Naive thymus-derived CD8-positive, alpha-beta T cell (primary cell): ENCODE measurements at regions not wholly inside any gene's neighbourhood (a gene's known extent, or its start where the extent isn't known, plus 50 kb on each side); places are given as distances from the start of the nearest gene placed in this dataset.

ENCODE experiments used
- ATAC-seq, 2 donors: fragments of 150-1000 bp; cut with Tn5 transposase in 1 of 2; sonication (Bioruptor Pico), chemical (Tn5 transposase) in 1 of 2; 1 replicate in 1 of 2; 2 replicates in 1 of 2; pipeline ENCODE4 v1.10.0; 2021; ENCODE audit warnings: mild to moderate bottlenecking in 2 of 2, moderate library complexity in 2 of 2
- POLR2A ChIA-PET: fragments of 350-600 bp; sonication (Branson Sonifier 250); formaldehyde crosslinking; loops from one replicate; lab custom pipeline; 2021; ENCODE audit warnings: antibody characterized with exemption; lab: Charles Lee
- DNase-seq, 10 donors: peaks; one replicate each; pipeline versions ENCODE4 v3.0.0 to v3.0.0-alpha.2; 2020 to 2022
- H3K27ac Mint-ChIP-seq, 10 donors: one replicate each; pipeline ENCODE4 v1.8.0; 2020 to 2022; ENCODE audit warnings: mild to moderate bottlenecking in 10 of 10, mixed read lengths in 10 of 10, moderate library complexity in 4 of 10, inconsistent platforms in 1 of 10
- H3K27me3 Mint-ChIP-seq, 5 donors: one replicate each; pipeline ENCODE4 v1.8.0; 2021 to 2022; ENCODE audit warnings: mixed read lengths in 5 of 5
- H3K36me3 Mint-ChIP-seq, 3 donors: one replicate each; pipeline ENCODE4 v1.8.0; 2020 to 2022; ENCODE audit warnings: mixed read lengths in 3 of 3, mild to moderate bottlenecking in 2 of 3, inconsistent platforms in 1 of 3
- H3K4me1 Mint-ChIP-seq, 4 donors: one replicate each; pipeline ENCODE4 v1.8.0; 2021 to 2022; ENCODE audit warnings: mixed read lengths in 4 of 4
- H3K4me3 Mint-ChIP-seq, 10 donors: one replicate each; pipeline ENCODE4 v1.8.0; 2020 to 2022; ENCODE audit warnings: mild to moderate bottlenecking in 10 of 10, mixed read lengths in 10 of 10, moderate library complexity in 6 of 10, inconsistent platforms in 1 of 10
- H3K9me3 Mint-ChIP-seq, 9 donors: one replicate each; pipeline ENCODE4 v1.8.0; 2020 to 2022; ENCODE audit warnings: mixed read lengths in 9 of 9, mild to moderate bottlenecking in 3 of 9, inconsistent platforms in 1 of 9, moderate library complexity in 1 of 9

- no peak for ATAC-seq
- Mint-ChIP-seq H3K4me3 (no peak overlapping the region), H3K27me3 (peaks cover 0 to 2% (median 0%) of the 10 kb centered on the region in 5 donors), H3K9me3 (no peaks in the 10 kb centered on the region), H3K27ac (no peak overlapping the region), H3K36me3 (no peaks in the 10 kb centered on the region), H3K4me1 (no peaks in the 10 kb centered on the region)
- POLR2A ChIA-PET, result no interaction called here
- DNase-seq, result no peak
Observed at GRCh38 chr1:58157256-58157655, 389.3 kb downstream of the OMA1 start.

- POLR2A ChIA-PET, result no interaction called here
- ATAC-seq, result no peak
- H3K36me3 Mint-ChIP-seq, result no peaks in the 10 kb centered on the region
- H3K4me3 Mint-ChIP-seq, result no peak overlapping the region
- DNase-seq, result no peak
- H3K9me3 Mint-ChIP-seq, result no peaks in the 10 kb centered on the region
- peaks cover 0 to 2% (median 0%) of the 10 kb centered on the region in 5 donors for H3K27me3 Mint-ChIP-seq
- no peaks in the 10 kb centered on the region for H3K4me1 Mint-ChIP-seq
- H3K27ac Mint-ChIP-seq, result no peak overlapping the region
Observed at GRCh38 chr1:58156831-58157230, 389.7 kb downstream of the OMA1 start.

GRCh38 chr1:58156124-58156468 lies 390.4 kb downstream of the OMA1 start:
- no peaks in the 10 kb centered on the region for H3K4me1 Mint-ChIP-seq
- ATAC-seq (no peak), DNase-seq (no peak)
- POLR2A ChIA-PET, result no interaction called here
- H3K27me3 Mint-ChIP-seq, result peaks cover 0 to 2% (median 0%) of the 10 kb centered on the region in 5 donors
- H3K4me3 Mint-ChIP-seq, result no peak overlapping the region
- no peaks in the 10 kb centered on the region for H3K9me3 Mint-ChIP-seq
- no peaks in the 10 kb centered on the region for H3K36me3 Mint-ChIP-seq
- no peak overlapping the region for H3K27ac Mint-ChIP-seq

GRCh38 chr1:58155418-58156123 lies 391.0 kb downstream of the OMA1 start:
- H3K27ac Mint-ChIP-seq, result no peak overlapping the region
- no peak for DNase-seq
- peaks cover 0 to 2% (median 0%) of the 10 kb centered on the region in 5 donors for H3K27me3 Mint-ChIP-seq
- no peak for ATAC-seq
- no peaks in the 10 kb centered on the region for H3K36me3 Mint-ChIP-seq
- POLR2A ChIA-PET, result no interaction called here
- H3K9me3 Mint-ChIP-seq, result no peaks in the 10 kb centered on the region
- no peak overlapping the region for H3K4me3 Mint-ChIP-seq
- H3K4me1 Mint-ChIP-seq, result no peaks in the 10 kb centered on the region

- H3K27ac Mint-ChIP-seq, result no peak overlapping the region
- POLR2A ChIA-PET, result no interaction called here
- peaks cover 0 to 1% (median 0%) of the 10 kb centered on the region in 4 donors for H3K4me1 Mint-ChIP-seq
- H3K27me3 Mint-ChIP-seq, result peaks cover 0 to 2% (median 0%) of the 10 kb centered on the region in 5 donors
- H3K9me3 Mint-ChIP-seq, result no peaks in the 10 kb centered on the region
- no peaks in the 10 kb centered on the region for H3K36me3 Mint-ChIP-seq
- no peak for DNase-seq
- no peak for ATAC-seq
- no peak overlapping the region for H3K4me3 Mint-ChIP-seq
Observed at GRCh38 chr1:58154256-58154655, 392.3 kb downstream of the OMA1 start.

GRCh38 chr1:58152697-58153096 lies 393.8 kb downstream of the OMA1 start:
- Mint-ChIP-seq H3K9me3 (peaks cover 0 to 4% (median 0%) of the 10 kb centered on the region in 9 donors), H3K27me3 (peaks cover 0 to 2% (median 0%) of the 10 kb centered on the region in 5 donors), H3K36me3 (no peaks in the 10 kb centered on the region), H3K4me1 (peaks cover 0 to 7% (median 0%) of the 10 kb centered on the region in 4 donors), H3K27ac (no peak overlapping the region), H3K4me3 (no peak overlapping the region)
- POLR2A ChIA-PET, result interaction anchor here (0.6 kb wide), 1 partner anchor 1315 kb away, joined by 9 read pairs; no protein-coding TSS in a partner anchor
- DNase-seq (no peak), ATAC-seq (no peak)

GRCh38 chr1:58149271-58149812 lies 397.2 kb downstream of the OMA1 start:
- ATAC-seq (no peak), DNase-seq (no peak)
- POLR2A ChIA-PET, result no interaction called here
- H3K9me3 Mint-ChIP-seq, result peaks cover 0 to 4% (median 0%) of the 10 kb centered on the region in 9 donors
- peaks cover 0 to 5% (median 0%) of the 10 kb centered on the region in 3 donors for H3K36me3 Mint-ChIP-seq
- no peak overlapping the region for H3K4me3 Mint-ChIP-seq
- peaks cover 0 to 2% (median 0%) of the 10 kb centered on the region in 5 donors for H3K27me3 Mint-ChIP-seq
- peaks cover 0 to 7% (median 0%) of the 10 kb centered on the region in 4 donors for H3K4me1 Mint-ChIP-seq
- H3K27ac Mint-ChIP-seq, result no peak overlapping the region

GRCh38 chr1:58144698-58145270 lies 401.7 kb downstream of the OMA1 start:
- no peak overlapping the region for H3K27ac Mint-ChIP-seq
- H3K4me1 Mint-ChIP-seq, result peaks cover 0 to 7% (median 0%) of the 10 kb centered on the region in 4 donors
- POLR2A ChIA-PET, result no interaction called here
- peaks cover 0 to 9% (median 0%) of the 10 kb centered on the region in 3 donors for H3K36me3 Mint-ChIP-seq
- peaks cover 0 to 17% (median 0%) of the 10 kb centered on the region in 9 donors for H3K9me3 Mint-ChIP-seq
- H3K27me3 Mint-ChIP-seq, result peaks cover 0 to 1% (median 0%) of the 10 kb centered on the region in 5 donors
- DNase-seq (no peak), ATAC-seq (no peak)
- no peak overlapping the region for H3K4me3 Mint-ChIP-seq

- no peak for DNase-seq
- peaks cover 0 to 9% (median 0%) of the 10 kb centered on the region in 3 donors for H3K36me3 Mint-ChIP-seq
- H3K27ac Mint-ChIP-seq, result no peak overlapping the region
- peaks cover 0 to 17% (median 0%) of the 10 kb centered on the region in 9 donors for H3K9me3 Mint-ChIP-seq
- H3K4me3 Mint-ChIP-seq, result no peak overlapping the region
- no peak for ATAC-seq
- peaks cover 0 to 4% (median 0%) of the 10 kb centered on the region in 4 donors for H3K4me1 Mint-ChIP-seq
- POLR2A ChIA-PET, result no interaction called here
- peaks cover 0 to 1% (median 0%) of the 10 kb centered on the region in 5 donors for H3K27me3 Mint-ChIP-seq
Observed at GRCh38 chr1:58143972-58144697, 402.4 kb downstream of the OMA1 start.

GRCh38 chr1:58136387-58136786 lies 410.1 kb downstream of the OMA1 start:
- Mint-ChIP-seq H3K27me3 (peaks cover 0 to 2% (median 0%) of the 10 kb centered on the region in 5 donors), H3K4me3 (no peak overlapping the region), H3K27ac (no peak overlapping the region), H3K4me1 (peaks cover 0 to 2% (median 0%) of the 10 kb centered on the region in 4 donors), H3K36me3 (peaks cover 6 to 25% (median 12%) of the 10 kb centered on the region in 3 donors), H3K9me3 (peaks cover 5 to 47% (median 19%) of the 10 kb centered on the region in 9 donors)
- no peak for DNase-seq
- ATAC-seq, result no peak
- POLR2A ChIA-PET, result no interaction called here

GRCh38 chr1:58135821-58136321 lies 410.7 kb downstream of the OMA1 start:
- no peak overlapping the region for H3K27ac Mint-ChIP-seq
- no peak for DNase-seq
- no peak overlapping the region for H3K4me3 Mint-ChIP-seq
- peaks cover 6 to 25% (median 12%) of the 10 kb centered on the region in 3 donors for H3K36me3 Mint-ChIP-seq
- H3K9me3 Mint-ChIP-seq, result peaks cover 5 to 43% (median 19%) of the 10 kb centered on the region in 9 donors
- POLR2A ChIA-PET, result no interaction called here
- peaks cover 0 to 2% (median 0%) of the 10 kb centered on the region in 5 donors for H3K27me3 Mint-ChIP-seq
- peaks cover 0 to 2% (median 0%) of the 10 kb centered on the region in 4 donors for H3K4me1 Mint-ChIP-seq
- ATAC-seq, result no peak

- Mint-ChIP-seq H3K4me1 (peaks cover 0 to 2% (median 0%) of the 10 kb centered on the region in 4 donors), H3K27me3 (peaks cover 0 to 2% (median 0%) of the 10 kb centered on the region in 5 donors), H3K36me3 (peaks cover 6 to 21% (median 12%) of the 10 kb centered on the region in 3 donors), H3K27ac (no peak overlapping the region), H3K4me3 (no peak overlapping the region), H3K9me3 (peaks cover 5 to 33% (median 15%) of the 10 kb centered on the region in 9 donors)
- ATAC-seq, result no peak
- POLR2A ChIA-PET, result no interaction called here
- no peak for DNase-seq
Observed at GRCh38 chr1:58133562-58133961, 413.0 kb downstream of the OMA1 start.
